ENCODE measurements at regions not wholly inside any gene's neighbourhood (a gene's known extent, or its start where the extent isn't known, plus 50 kb on each side); places are given as distances from the start of the nearest gene placed in this dataset.

DNA sequence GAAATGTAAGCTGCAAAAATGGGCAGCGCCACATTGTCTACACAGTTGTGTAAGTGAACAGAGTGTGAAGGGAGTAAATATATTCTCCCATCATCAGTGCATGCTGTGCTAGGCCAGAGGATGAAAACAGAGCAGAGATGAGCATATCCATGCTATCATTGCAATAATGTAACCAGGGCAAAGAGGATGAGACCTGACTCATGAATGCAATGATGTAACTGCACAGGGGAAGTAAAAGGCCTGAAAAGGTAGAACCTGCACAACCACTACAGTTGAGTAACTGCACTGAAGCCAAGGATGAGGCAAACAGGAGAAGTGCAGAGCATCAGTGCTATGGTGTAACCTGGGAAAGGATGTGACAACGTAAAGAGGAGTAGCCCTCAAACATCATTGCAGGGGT lies 220.4 kb upstream of the FAM47C start:
- Histone ChIP-seq H3K36me3 (ENCODE audit: control insufficient read depth in 1 of 2, insufficient read depth in 2 of 2, low read length in 2 of 2) (no peaks in the 10 kb centered on the region), H3K27ac (ENCODE audit: low read depth, low read length) (no peak overlapping the region), H3K18ac (ENCODE audit: low read length) (no peak overlapping the region), H2AK5ac (ENCODE audit: low read length) (no peak overlapping the region), H3K79me1 (ENCODE audit: low read length) (no peaks in the 10 kb centered on the region), H3K14ac (ENCODE audit: low read length) (no peak overlapping the region), H3K4ac (ENCODE audit: low read depth, low read length) (no peak overlapping the region), H3K9me3 (ENCODE audit: insufficient read depth, low read depth, low read length) (peaks cover 2% of the 10 kb centered on the region), H3K9ac (ENCODE audit: low read length) (no peak overlapping the region), H3K79me2 (ENCODE audit: control insufficient read depth, insufficient read depth, low read length, poor library complexity) (no peaks in the 10 kb centered on the region), H3K4me2 (ENCODE audit: low read length) (no peak overlapping the region), H3K4me3 (ENCODE audit: low read depth, low read length) (no peak overlapping the region), H3K4me1 (ENCODE audit: control insufficient read depth in 1 of 2, insufficient read depth in 2 of 2, low read length in 2 of 2) (no peaks in the 10 kb centered on the region), H4K12ac (ENCODE audit: low read depth, low read length) (no peak overlapping the region), H4K8ac (ENCODE audit: low read depth, low read length) (no peak overlapping the region), H2AFZ (ENCODE audit: insufficient read depth, low read length, poor library complexity) (no peak overlapping the region), H2BK5ac (ENCODE audit: low read depth, low read length, poor library complexity) (no peak overlapping the region), H3K27me3 (ENCODE audit: insufficient read depth, low read length) (no peaks in the 10 kb centered on the region), H4K91ac (ENCODE audit: low read depth, low read length) (no peak overlapping the region), H2BK120ac (ENCODE audit: insufficient read depth, low read length, poor library complexity) (no peak overlapping the region), H2BK12ac (ENCODE audit: low read length) (no peak overlapping the region), H3K23ac (ENCODE audit: low read length) (no peak overlapping the region)
- DNase-seq: peak; percentile 28 to 51
- WGBS (ENCODE audit: extremely low coverage, insufficient coverage, insufficient read length): no CpG with 5 or more reads among the region's 2 CpGs

- no peak overlapping the region for H3K14ac ChIP-seq (ENCODE audit: low read length)
- H3K36me3 ChIP-seq (ENCODE audit: control insufficient read depth in 1 of 2, insufficient read depth in 2 of 2, low read length in 2 of 2): no peaks in the 10 kb centered on the region
- H3K23ac ChIP-seq (ENCODE audit: low read length): no peak overlapping the region
- no peak overlapping the region for H4K8ac ChIP-seq (ENCODE audit: low read depth, low read length)
- no peak overlapping the region for H2BK5ac ChIP-seq (ENCODE audit: low read depth, low read length, poor library complexity)
- H3K79me2 ChIP-seq (ENCODE audit: control insufficient read depth, insufficient read depth, low read length, poor library complexity): no peaks in the 10 kb centered on the region
- H3K4ac ChIP-seq (ENCODE audit: low read depth, low read length): no peak overlapping the region
- no peaks in the 10 kb centered on the region for H3K4me1 ChIP-seq (ENCODE audit: control insufficient read depth in 1 of 2, insufficient read depth in 2 of 2, low read length in 2 of 2)
- H2BK120ac ChIP-seq (ENCODE audit: insufficient read depth, low read length, poor library complexity): no peak overlapping the region
- no peak overlapping the region for H3K18ac ChIP-seq (ENCODE audit: low read length)
- H3K27me3 ChIP-seq (ENCODE audit: insufficient read depth, low read length): no peaks in the 10 kb centered on the region
- H3K4me2 ChIP-seq (ENCODE audit: low read length): no peak overlapping the region
- no peak overlapping the region for H3K9ac ChIP-seq (ENCODE audit: low read length)
- no peaks in the 10 kb centered on the region for H3K9me3 ChIP-seq (ENCODE audit: insufficient read depth, low read depth, low read length)
- no peak overlapping the region for H2BK12ac ChIP-seq (ENCODE audit: low read length)
- no peak for DNase-seq
- H3K27ac ChIP-seq (ENCODE audit: low read depth, low read length): no peak overlapping the region
- no peak overlapping the region for H3K4me3 ChIP-seq (ENCODE audit: low read depth, low read length)
- no CpG with 5 or more reads among the region's 4 CpGs for WGBS (ENCODE audit: extremely low coverage, insufficient coverage, insufficient read length)
- no peaks in the 10 kb centered on the region for H3K79me1 ChIP-seq (ENCODE audit: low read length)
- no peak overlapping the region for H4K12ac ChIP-seq (ENCODE audit: low read depth, low read length)
- no peak overlapping the region for H2AFZ ChIP-seq (ENCODE audit: insufficient read depth, low read length, poor library complexity)
- no peak overlapping the region for H2AK5ac ChIP-seq (ENCODE audit: low read length)
- no peak overlapping the region for H4K91ac ChIP-seq (ENCODE audit: low read depth, low read length)
Observed at GRCh38 chrX:36803151-36803550, 205.0 kb upstream of the FAM47C start.

GRCh38 chrX:36804066-36804465 lies 204.1 kb upstream of the FAM47C start:
- H3K9ac ChIP-seq (ENCODE audit: low read length): no peak overlapping the region
- H3K27ac ChIP-seq (ENCODE audit: low read depth, low read length): no peak overlapping the region
- H2AFZ ChIP-seq (ENCODE audit: insufficient read depth, low read length, poor library complexity): no peak overlapping the region
- H3K4me1 ChIP-seq (ENCODE audit: control insufficient read depth in 1 of 2, insufficient read depth in 2 of 2, low read length in 2 of 2): no peaks in the 10 kb centered on the region
- no peaks in the 10 kb centered on the region for H3K79me2 ChIP-seq (ENCODE audit: control insufficient read depth, insufficient read depth, low read length, poor library complexity)
- no peak overlapping the region for H4K12ac ChIP-seq (ENCODE audit: low read depth, low read length)
- H4K8ac ChIP-seq (ENCODE audit: low read depth, low read length): no peak overlapping the region
- no peak overlapping the region for H2BK12ac ChIP-seq (ENCODE audit: low read length)
- H3K4ac ChIP-seq (ENCODE audit: low read depth, low read length): no peak overlapping the region
- no peak overlapping the region for H3K4me2 ChIP-seq (ENCODE audit: low read length)
- H3K23ac ChIP-seq (ENCODE audit: low read length): no peak overlapping the region
- H3K36me3 ChIP-seq (ENCODE audit: control insufficient read depth in 1 of 2, insufficient read depth in 2 of 2, low read length in 2 of 2): no peaks in the 10 kb centered on the region
- WGBS (ENCODE audit: extremely low coverage, insufficient coverage, insufficient read length): no CpG with 5 or more reads among the region's 6 CpGs
- no peak for DNase-seq
- no peaks in the 10 kb centered on the region for H3K27me3 ChIP-seq (ENCODE audit: insufficient read depth, low read length)
- H3K18ac ChIP-seq (ENCODE audit: low read length): no peak overlapping the region
- no peak overlapping the region for H3K4me3 ChIP-seq (ENCODE audit: low read depth, low read length)
- no peak overlapping the region for H3K14ac ChIP-seq (ENCODE audit: low read length)
- no peak overlapping the region for H2BK120ac ChIP-seq (ENCODE audit: insufficient read depth, low read length, poor library complexity)
- no peaks in the 10 kb centered on the region for H3K9me3 ChIP-seq (ENCODE audit: insufficient read depth, low read depth, low read length)
- no peak overlapping the region for H2AK5ac ChIP-seq (ENCODE audit: low read length)
- H3K79me1 ChIP-seq (ENCODE audit: low read length): no peaks in the 10 kb centered on the region
- H4K91ac ChIP-seq (ENCODE audit: low read depth, low read length): no peak overlapping the region
- H2BK5ac ChIP-seq (ENCODE audit: low read depth, low read length, poor library complexity): no peak overlapping the region

GRCh38 chrX:36844857-36845256 lies 163.3 kb upstream of the FAM47C start:
- no peak overlapping the region for H3K9ac ChIP-seq (ENCODE audit: low read length)
- no CpG with 5 or more reads among the region's 3 CpGs for WGBS (ENCODE audit: extremely low coverage, insufficient coverage, insufficient read length)

More at GRCh38 chrX:36844857-36845256, 163.3 kb upstream of the FAM47C start:
- no peak overlapping the region for H3K4ac ChIP-seq (ENCODE audit: low read depth, low read length)
- H4K8ac ChIP-seq (ENCODE audit: low read depth, low read length): no peak overlapping the region
- H4K91ac ChIP-seq (ENCODE audit: low read depth, low read length): no peak overlapping the region
- no peaks in the 10 kb centered on the region for H3K36me3 ChIP-seq (ENCODE audit: control insufficient read depth in 1 of 2, insufficient read depth in 2 of 2, low read length in 2 of 2)
- no peak for DNase-seq
- no peak overlapping the region for H2BK120ac ChIP-seq (ENCODE audit: insufficient read depth, low read length, poor library complexity)
- H2BK12ac ChIP-seq (ENCODE audit: low read length): no peak overlapping the region
- no peaks in the 10 kb centered on the region for H3K27me3 ChIP-seq (ENCODE audit: insufficient read depth, low read length)
- H3K4me3 ChIP-seq (ENCODE audit: low read depth, low read length): no peak overlapping the region
- H3K23ac ChIP-seq (ENCODE audit: low read length): no peak overlapping the region
- H2AK5ac ChIP-seq (ENCODE audit: low read length): no peak overlapping the region
- no peak overlapping the region for H4K12ac ChIP-seq (ENCODE audit: low read depth, low read length)
- no peaks in the 10 kb centered on the region for H3K79me2 ChIP-seq (ENCODE audit: control insufficient read depth, insufficient read depth, low read length, poor library complexity)
- H3K27ac ChIP-seq (ENCODE audit: low read depth, low read length): no peak overlapping the region
- no peaks in the 10 kb centered on the region for H3K79me1 ChIP-seq (ENCODE audit: low read length)
- H2BK5ac ChIP-seq (ENCODE audit: low read depth, low read length, poor library complexity): no peak overlapping the region
- H2AFZ ChIP-seq (ENCODE audit: insufficient read depth, low read length, poor library complexity): no peak overlapping the region
- H3K14ac ChIP-seq (ENCODE audit: low read length): no peak overlapping the region
- no peaks in the 10 kb centered on the region for H3K9me3 ChIP-seq (ENCODE audit: insufficient read depth, low read depth, low read length)
- no peak overlapping the region for H3K18ac ChIP-seq (ENCODE audit: low read length)
- no peak overlapping the region for H3K4me2 ChIP-seq (ENCODE audit: low read length)
- H3K4me1 ChIP-seq (ENCODE audit: control insufficient read depth in 1 of 2, insufficient read depth in 2 of 2, low read length in 2 of 2): no peaks in the 10 kb centered on the region

Measured in trophoblast cell (in vitro differentiated cells and primary cell).